Gastrocnemius medialis (tissue), 4 donors: ENCODE measurements at regions not wholly inside any gene's neighbourhood (a gene's known extent, or its start where the extent isn't known, plus 50 kb on each side); places are given as distances from the start of the nearest gene placed in this dataset.

ENCODE experiments used
- POLR2A ChIP-seq, 2 donors: fragments of 450-650 bp; IDR thresholded peaks; one replicate each; pipeline ENCODE4 v1.6.1; 2017; ENCODE audit warnings: antibody characterized with exemption in 2 of 2, mild to moderate bottlenecking in 2 of 2, moderate library complexity in 2 of 2
- TF ChIP-seq, protein P1 (sequence below), 5 experiments: fragments of 450-650 bp in 3 of 5; fragments of 200-600 bp in 2 of 5; sonication (generic) in 2 of 5; IDR thresholded peaks in 4 of 5; conservative IDR thresholded peaks in 1 of 5; 1 replicate in 4 of 5; 2 replicates in 1 of 5; pipeline ENCODE4 v1.5.1; 2016 to 2019; ENCODE audit warnings: antibody characterized with exemption in 5 of 5, mild to moderate bottlenecking in 3 of 5, moderate library complexity in 3 of 5

GRCh38 chr3:34296796-34297195 is 498.4 kb downstream of the PDCD6IP start:
- TF ChIP-seq, protein P1, sequence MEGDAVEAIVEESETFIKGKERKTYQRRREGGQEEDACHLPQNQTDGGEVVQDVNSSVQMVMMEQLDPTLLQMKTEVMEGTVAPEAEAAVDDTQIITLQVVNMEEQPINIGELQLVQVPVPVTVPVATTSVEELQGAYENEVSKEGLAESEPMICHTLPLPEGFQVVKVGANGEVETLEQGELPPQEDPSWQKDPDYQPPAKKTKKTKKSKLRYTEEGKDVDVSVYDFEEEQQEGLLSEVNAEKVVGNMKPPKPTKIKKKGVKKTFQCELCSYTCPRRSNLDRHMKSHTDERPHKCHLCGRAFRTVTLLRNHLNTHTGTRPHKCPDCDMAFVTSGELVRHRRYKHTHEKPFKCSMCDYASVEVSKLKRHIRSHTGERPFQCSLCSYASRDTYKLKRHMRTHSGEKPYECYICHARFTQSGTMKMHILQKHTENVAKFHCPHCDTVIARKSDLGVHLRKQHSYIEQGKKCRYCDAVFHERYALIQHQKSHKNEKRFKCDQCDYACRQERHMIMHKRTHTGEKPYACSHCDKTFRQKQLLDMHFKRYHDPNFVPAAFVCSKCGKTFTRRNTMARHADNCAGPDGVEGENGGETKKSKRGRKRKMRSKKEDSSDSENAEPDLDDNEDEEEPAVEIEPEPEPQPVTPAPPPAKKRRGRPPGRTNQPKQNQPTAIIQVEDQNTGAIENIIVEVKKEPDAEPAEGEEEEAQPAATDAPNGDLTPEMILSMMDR (IDR thresholded peaks at IDR 0.05 in 4 of 5, conservative IDR thresholded peaks at IDR 0.05 in 1 of 5), result no peak
- TF ChIP-seq POLR2A (IDR thresholded peaks at IDR 0.05), result no peak
